GM23338 (cell line): ENCODE measurements at regions not wholly inside any gene's neighbourhood (a gene's known extent, or its start where the extent isn't known, plus 50 kb on each side); places are given as distances from the start of the nearest gene placed in this dataset.

Source experiments
- ATAC-seq: fragments of 200-7000 bp; cut with Tn5 transposase; 3 replicates; pipeline ENCODE4 v1.9.1; 2020
- DNase-seq: peaks from one replicate; pipeline ENCODE4 v3.0.0-alpha.2; 2015; ENCODE audit warnings: low spot score
- H2AFZ ChIP-seq: fragments of 200-600 bp; sonication (generic); 2 replicates; pipeline ENCODE4 v1.8.0; 2016; ENCODE audit warnings: antibody characterized with exemption, mild to moderate bottlenecking, moderate library complexity
- H3F3A ChIP-seq: fragments of 200-600 bp; sonication (generic); replicated peaks from 2 replicates; pipeline ENCODE4 v1.8.0; 2017; ENCODE audit warnings: antibody characterized with exemption, mixed run types, low read depth
- H3K27ac ChIP-seq: fragments of 200-600 bp; sonication (generic); 2 replicates; pipeline ENCODE4 v1.6.1; 2016; ENCODE audit warnings: low read depth
- H3K27me3 ChIP-seq: fragments of 200-600 bp; sonication (generic); 2 replicates; pipeline ENCODE4 v1.8.0; 2016; ENCODE audit warnings: mild to moderate bottlenecking, mixed run types, moderate library complexity; ENCODE audit not compliant: insufficient read depth
- H3K36me3 ChIP-seq: fragments of 200-600 bp; sonication (generic); 2 replicates; pipeline ENCODE4 v1.8.0; 2016; ENCODE audit warnings: mild to moderate bottlenecking; ENCODE audit not compliant: insufficient read depth
- H3K4me1 ChIP-seq: fragments of 200-600 bp; sonication (generic); 2 replicates; pipeline ENCODE4 v1.8.0; 2016; ENCODE audit warnings: mild to moderate bottlenecking, moderate library complexity; ENCODE audit not compliant: insufficient read depth
- H3K4me2 ChIP-seq: fragments of 200-600 bp; sonication (generic); 2 replicates; pipeline ENCODE4 v1.7.1; 2017; ENCODE audit warnings: mixed run types
- H3K4me3 ChIP-seq: fragments of 200-600 bp; sonication (generic); 2 replicates; pipeline ENCODE4 v1.6.1; 2016; ENCODE audit warnings: mixed run types
- H3K79me2 ChIP-seq: fragments of 200-600 bp; sonication (generic); replicated peaks from 2 replicates; pipeline ENCODE4 v1.8.0; 2017; ENCODE audit warnings: mild to moderate bottlenecking; ENCODE audit not compliant: insufficient read depth
- H3K9me2 ChIP-seq: fragments of 200-600 bp; sonication (generic); 2 replicates; pipeline ENCODE4 v1.8.0; 2017; ENCODE audit not compliant: insufficient read depth
- H4K20me1 ChIP-seq: fragments of 200-600 bp; sonication (generic); replicated peaks from 2 replicates; pipeline ENCODE4 v1.8.0; 2017; ENCODE audit warnings: mild to moderate bottlenecking; ENCODE audit not compliant: insufficient read depth
- H3K27ac Mint-ChIP-seq: 2 replicates; pipeline ENCODE4 v1.8.0; 2020; ENCODE audit warnings: inconsistent platforms, mild to moderate bottlenecking, moderate library complexity, mixed read lengths
- H3K27me3 Mint-ChIP-seq: 3 replicates; pipeline ENCODE4 v1.8.0; 2022; ENCODE audit warnings: low read depth, mild to moderate bottlenecking, moderate library complexity, mixed read lengths, inconsistent platforms; ENCODE audit not compliant: insufficient read depth, poor library complexity
- H3K36me3 Mint-ChIP-seq: 3 replicates; pipeline ENCODE4 v1.8.0; 2021; ENCODE audit warnings: low read depth, mild to moderate bottlenecking, inconsistent platforms, moderate library complexity, mixed read lengths
- H3K4me1 Mint-ChIP-seq: 3 replicates; pipeline ENCODE4 v1.8.0; 2020; ENCODE audit warnings: mild to moderate bottlenecking, inconsistent platforms, mixed read lengths
- H3K4me3 Mint-ChIP-seq: 3 replicates; pipeline ENCODE4 v1.8.0; 2021; ENCODE audit warnings: moderate library complexity, mild to moderate bottlenecking, inconsistent platforms, mixed read lengths
- H3K9me3 Mint-ChIP-seq: 3 replicates; pipeline ENCODE4 v1.8.0; 2020; ENCODE audit warnings: moderate library complexity, mild to moderate bottlenecking, inconsistent platforms, mixed read lengths
- CTCF ChIP-seq, 2 experiments: fragments of 200-600 bp in 1 of 2; sonication (generic) in 1 of 2; conservative IDR thresholded peaks; 2 replicates each; pipeline versions ENCODE4 v1.5.1 to v1.6.1; 2016 to 2017; ENCODE audit warnings: antibody characterized with exemption in 2 of 2, low read depth in 2 of 2, mild to moderate bottlenecking in 2 of 2, moderate library complexity in 1 of 2
- ETS1 ChIP-seq: IDR thresholded peaks from 2 replicates; pipeline ENCODE4 v1.6.1; 2016; ENCODE audit warnings: antibody characterized with exemption
- EZH2 ChIP-seq: fragments of 200-600 bp; sonication (generic); IDR thresholded peaks from one replicate; pipeline ENCODE4 v1.8.0; 2017; ENCODE audit warnings: antibody characterized with exemption, mild to moderate bottlenecking, low read depth; ENCODE audit not compliant: unreplicated experiment
- EZH2phosphoT487 ChIP-seq: fragments of 200-600 bp; sonication (generic); IDR thresholded peaks from one replicate; pipeline ENCODE4 v1.8.1; 2018; ENCODE audit warnings: antibody characterized with exemption; ENCODE audit not compliant: unreplicated experiment
- JUNB ChIP-seq: IDR thresholded peaks from one replicate; pipeline ENCODE4 v1.6.1; 2016; ENCODE audit warnings: antibody characterized with exemption; ENCODE audit not compliant: unreplicated experiment
- NANOG ChIP-seq: IDR thresholded peaks from 2 replicates; pipeline ENCODE4 v1.6.1; 2016; ENCODE audit warnings: antibody characterized with exemption, borderline replicate concordance
- POLR2AphosphoS5 ChIP-seq: IDR thresholded peaks from 2 replicates; pipeline ENCODE4 v1.6.1; 2016; ENCODE audit warnings: antibody characterized with exemption, low read depth
- REST ChIP-seq: IDR thresholded peaks from one replicate; pipeline ENCODE4 v1.6.1; 2018; ENCODE audit warnings: antibody characterized with exemption; ENCODE audit not compliant: unreplicated experiment
- ZNF114 ChIP-seq: fragments of 250-450 bp; sonication (Bioruptor Pico); IDR thresholded peaks from 2 replicates; pipeline ENCODE4 v1.5.0; 2020; ENCODE audit warnings: mild to moderate bottlenecking, moderate library complexity
- ZNF462 ChIP-seq: fragments of 250-450 bp; sonication (Bioruptor Pico); IDR thresholded peaks from 2 replicates; pipeline ENCODE4 v1.5.0; 2020; ENCODE audit warnings: mild to moderate bottlenecking, moderate library complexity

DNA sequence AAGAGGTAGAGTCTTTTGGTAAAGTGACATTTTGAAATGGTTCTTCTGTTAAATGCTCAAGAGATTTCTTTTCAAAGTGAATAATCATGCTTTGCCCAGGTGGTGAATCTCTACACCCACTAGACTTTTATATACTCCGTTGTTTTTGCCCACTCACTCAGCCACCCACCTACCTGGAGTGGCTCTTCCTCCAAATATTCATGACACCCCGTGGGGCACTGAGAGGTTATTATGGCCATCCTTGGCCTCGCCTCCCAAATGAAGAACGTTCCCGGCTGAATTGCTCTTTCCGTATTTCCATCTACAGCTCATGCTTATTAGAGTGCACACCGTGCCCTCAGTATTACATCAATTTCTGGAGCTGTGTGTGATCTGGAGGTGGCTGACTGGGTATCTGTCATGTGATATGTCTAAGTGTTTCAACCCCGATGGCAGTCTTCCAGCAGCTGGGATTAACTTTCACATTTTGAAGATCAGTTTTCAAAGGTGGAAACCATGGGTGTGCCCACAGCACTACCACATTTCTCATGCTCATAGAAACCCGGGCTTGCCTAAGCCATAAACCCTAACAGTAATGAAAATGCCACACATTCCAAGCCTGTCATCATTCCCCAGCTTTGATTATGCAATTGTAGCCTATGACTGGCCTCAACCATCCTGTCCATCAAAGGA is 406.6 kb upstream of the MMADHC start:
- Mint-ChIP-seq H3K27ac (no peak overlapping the region), H3K36me3 (no peaks in the 10 kb centered on the region), H3K27me3 (no peaks in the 10 kb centered on the region), H3K4me1 (no peaks in the 10 kb centered on the region), H3K9me3 (no peaks in the 10 kb centered on the region), H3K4me3 (no peak overlapping the region)
- no peak overlapping the region for H3K27ac ChIP-seq
- no peak overlapping the region for H3K4me3 ChIP-seq
- H3K4me1 ChIP-seq: no peaks in the 10 kb centered on the region
- no peaks in the 10 kb centered on the region for H3K79me2 ChIP-seq
- H3K27me3 ChIP-seq: no peaks in the 10 kb centered on the region
- H3K9me2 ChIP-seq: peaks cover 15% of the 10 kb centered on the region; the same call in 1 of the 2 replicates
- H3K4me2 ChIP-seq: no peak overlapping the region
- no peak overlapping the region for H2AFZ ChIP-seq
- H4K20me1 ChIP-seq: no peaks in the 10 kb centered on the region
- ATAC-seq (no peak), DNase-seq (no peak)
- H3K36me3 ChIP-seq: no peaks in the 10 kb centered on the region
- H3F3A ChIP-seq: no peaks in the 10 kb centered on the region
- TF ChIP-seq ZNF462 (CRISPR knock-in tag) (no peak), CTCF (conservative IDR thresholded peaks at IDR 0.05; ENCODE audit: low read depth in 2 of 2) (no peak), ETS1 (no peak), POLR2AphosphoS5 (no peak), EZH2phosphoT487 (no peak), REST (no peak), ZNF114 (no peak), NANOG (no peak), EZH2 (no peak), JUNB (no peak)
